D721Med (cell line): ENCODE measurements at regions not wholly inside any gene's neighbourhood (a gene's known extent, or its start where the extent isn't known, plus 50 kb on each side); places are given as distances from the start of the nearest gene placed in this dataset.

Experiments
- DNase-seq: peaks from one replicate; pipeline ENCODE4 v3.0.0; 2011; ENCODE audit warnings: low spot score; ENCODE audit not compliant: insufficient read length
- FAIRE-seq: peaks from 2 replicates; lab custom pipeline; 2011; peaks lifted over from hg19 to GRCh38; lab: Jason Lieb, UNC
- TF ChIP-seq, protein P1 (sequence below): IDR thresholded peaks from 2 replicates; pipeline ENCODE4 v1.5.1; 2012; ENCODE audit warnings: mild to moderate bottlenecking, control low read depth; ENCODE audit not compliant: insufficient read depth; ENCODE audit errors: missing control alignments

DNA sequence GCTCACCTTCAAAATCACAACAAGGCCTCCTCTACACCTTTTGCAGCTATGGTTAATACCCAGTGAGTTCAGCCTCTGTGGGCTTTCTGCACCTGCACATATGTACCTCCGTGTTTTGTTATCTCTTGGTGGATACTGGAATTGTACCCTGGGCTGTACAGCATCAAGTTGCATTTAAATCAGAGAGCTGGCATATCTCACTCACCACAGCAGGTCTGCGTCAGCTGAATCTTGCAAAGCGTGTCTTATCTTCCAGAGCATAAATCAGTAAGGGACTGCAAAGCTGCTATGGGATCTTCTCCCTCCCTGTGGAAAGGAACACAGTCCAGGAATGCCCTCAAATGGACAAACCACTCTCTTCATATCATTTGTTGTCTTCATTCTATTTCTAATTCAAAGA lies 1048.7 kb downstream of the UQCRFS1 start:
- TF ChIP-seq, protein P1, sequence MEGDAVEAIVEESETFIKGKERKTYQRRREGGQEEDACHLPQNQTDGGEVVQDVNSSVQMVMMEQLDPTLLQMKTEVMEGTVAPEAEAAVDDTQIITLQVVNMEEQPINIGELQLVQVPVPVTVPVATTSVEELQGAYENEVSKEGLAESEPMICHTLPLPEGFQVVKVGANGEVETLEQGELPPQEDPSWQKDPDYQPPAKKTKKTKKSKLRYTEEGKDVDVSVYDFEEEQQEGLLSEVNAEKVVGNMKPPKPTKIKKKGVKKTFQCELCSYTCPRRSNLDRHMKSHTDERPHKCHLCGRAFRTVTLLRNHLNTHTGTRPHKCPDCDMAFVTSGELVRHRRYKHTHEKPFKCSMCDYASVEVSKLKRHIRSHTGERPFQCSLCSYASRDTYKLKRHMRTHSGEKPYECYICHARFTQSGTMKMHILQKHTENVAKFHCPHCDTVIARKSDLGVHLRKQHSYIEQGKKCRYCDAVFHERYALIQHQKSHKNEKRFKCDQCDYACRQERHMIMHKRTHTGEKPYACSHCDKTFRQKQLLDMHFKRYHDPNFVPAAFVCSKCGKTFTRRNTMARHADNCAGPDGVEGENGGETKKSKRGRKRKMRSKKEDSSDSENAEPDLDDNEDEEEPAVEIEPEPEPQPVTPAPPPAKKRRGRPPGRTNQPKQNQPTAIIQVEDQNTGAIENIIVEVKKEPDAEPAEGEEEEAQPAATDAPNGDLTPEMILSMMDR = no peak
- FAIRE-seq = no peak
- no peak for DNase-seq

DNA sequence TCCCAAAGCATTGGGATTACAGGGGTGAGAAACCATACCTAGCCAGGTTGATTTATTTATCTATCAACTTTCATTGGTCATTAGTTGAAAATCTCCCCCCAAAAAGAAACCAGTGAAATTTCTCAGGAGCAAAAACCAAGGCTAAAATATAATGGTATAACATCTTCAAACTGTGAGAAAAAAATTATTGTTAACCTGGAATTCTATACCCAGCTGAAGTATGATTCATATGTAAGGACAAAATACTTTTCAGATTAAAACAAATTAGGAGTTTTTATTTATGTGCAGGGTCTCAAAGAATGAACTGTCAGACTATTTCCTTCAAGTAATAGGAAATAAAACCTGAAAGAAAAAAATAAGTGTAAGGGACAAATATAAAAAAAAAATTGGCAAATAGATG lies 1053.9 kb downstream of the UQCRFS1 start:
- DNase-seq (no peak), FAIRE-seq (no peak)
- TF ChIP-seq, protein P1 = no peak

GRCh38 chr19:28155265-28155664 lies 1057.7 kb downstream of the UQCRFS1 start:
- TF ChIP-seq, protein P1 = no peak
- FAIRE-seq = no peak
- no peak for DNase-seq

DNA sequence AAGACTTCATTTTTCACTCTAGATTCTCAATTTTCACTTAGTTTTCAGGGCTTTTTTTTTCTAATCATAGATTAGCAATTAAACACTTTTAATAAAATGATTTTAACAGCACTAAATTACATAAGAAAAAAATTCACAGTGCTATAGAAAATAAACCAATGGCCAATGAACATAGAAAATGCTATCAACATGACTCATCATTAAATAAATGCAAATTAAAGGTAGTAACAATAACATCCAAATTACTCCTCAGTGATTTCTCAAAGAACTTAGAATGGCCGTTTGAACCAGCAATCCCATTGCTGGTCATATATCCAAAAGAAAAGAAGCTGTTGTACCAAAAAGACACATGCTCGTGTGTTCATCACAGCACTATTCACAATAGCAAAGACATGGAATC lies 1058.9 kb downstream of the UQCRFS1 start:
- TF ChIP-seq, protein P1 = no peak
- DNase-seq (no peak), FAIRE-seq (no peak)

- no peak for DNase-seq
- TF ChIP-seq, protein P1 = no peak
- FAIRE-seq = no peak
Observed at GRCh38 chr19:28153123-28153522, 1059.8 kb downstream of the UQCRFS1 start.

- FAIRE-seq (no peak), DNase-seq (no peak)
- TF ChIP-seq, protein P1 = no peak
Observed at GRCh38 chr19:28152195-28152594, 1060.8 kb downstream of the UQCRFS1 start.

DNA sequence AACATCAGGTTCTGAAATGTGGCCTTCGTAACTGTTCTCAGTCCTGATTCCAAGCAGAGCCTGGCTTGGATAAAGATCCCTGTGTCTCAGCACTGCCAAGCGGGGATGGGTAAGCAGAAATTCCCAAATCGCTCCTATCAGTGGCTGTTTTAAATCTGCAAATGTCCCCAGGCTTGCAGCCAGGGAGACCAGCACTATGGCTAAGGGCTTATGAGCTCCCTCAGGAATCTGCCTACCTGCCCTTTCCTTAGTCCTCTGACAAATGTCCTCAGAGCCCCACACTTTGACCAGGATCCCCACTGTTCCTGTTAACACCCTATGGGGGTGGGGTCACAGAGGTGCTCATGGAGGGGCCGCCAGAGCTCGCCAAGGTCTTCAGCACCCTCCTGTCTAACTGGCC lies 1062.8 kb downstream of the UQCRFS1 start:
- DNase-seq = no peak
- TF ChIP-seq, protein P1 = no peak
- FAIRE-seq = no peak
